ENCODE measurements at regions not wholly inside any gene's neighbourhood (a gene's known extent, or its start where the extent isn't known, plus 50 kb on each side); places are given as distances from the start of the nearest gene placed in this dataset.
A peak's percentile ranks its signal among the peaks of the same experiment; 100 is the strongest.
"Not testable (repeated sequence)": the region's sequence is repeated elsewhere in the genome, so short reads cannot be mapped to it uniquely, and the experiment has no call there.

DNA sequence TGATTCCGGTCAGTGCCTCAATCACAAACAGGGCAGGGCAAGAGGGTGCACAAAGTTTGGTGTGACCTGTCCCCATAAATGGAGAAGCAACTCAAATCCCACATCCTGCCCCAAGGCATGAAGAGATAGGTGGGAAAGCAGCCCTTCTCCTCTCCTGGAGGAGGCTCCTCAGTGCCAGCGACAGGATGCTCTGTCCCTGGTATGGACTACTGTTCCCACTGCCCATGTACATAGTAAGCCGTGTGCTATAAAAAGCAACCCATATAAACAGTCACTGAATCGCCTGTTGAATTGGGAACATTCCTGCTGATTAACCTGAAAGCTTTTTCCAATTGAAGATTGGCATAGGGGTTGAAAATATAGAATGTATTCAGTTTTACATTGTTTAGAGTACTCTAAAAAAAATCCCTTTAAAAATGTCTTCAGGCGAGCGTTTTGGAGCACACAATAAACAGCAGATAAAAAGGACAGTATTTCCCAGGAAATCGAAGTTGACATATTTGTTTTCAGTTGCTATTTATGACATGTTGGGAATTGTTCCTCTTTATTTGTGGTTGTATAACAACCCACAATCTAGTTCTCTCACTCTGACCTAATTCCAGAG is 513.9 kb downstream of the DIRAS2 start:
- no peak for DNase-seq
- TF ChIP-seq POLR2A (IDR thresholded peaks at IDR 0.05; ENCODE audit: low read length) = no peak
- TF ChIP-seq GATA1 (IDR thresholded peaks at IDR 0.05; ENCODE audit: low read depth, low read length) = no peak

DNA sequence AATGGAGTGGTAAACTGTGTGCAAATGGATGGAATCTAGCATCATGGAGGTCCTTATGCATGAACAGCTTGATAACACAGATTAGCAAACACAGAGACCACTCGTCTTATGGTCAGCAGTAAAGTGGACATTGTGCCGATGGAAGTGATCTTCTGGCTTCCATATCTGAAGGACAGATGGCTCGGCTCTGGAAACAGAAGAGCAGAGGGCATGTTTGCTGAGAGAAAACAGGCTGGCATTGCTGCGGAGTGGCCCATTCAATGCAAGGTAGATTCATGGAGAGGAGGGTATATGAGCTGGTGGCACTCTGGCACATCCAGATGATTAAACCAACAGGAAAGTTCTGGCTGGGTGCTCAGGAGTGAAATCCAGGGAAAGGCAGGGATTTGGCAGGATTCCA is 513.2 kb downstream of the DIRAS2 start:
- TF ChIP-seq GATA1 (IDR thresholded peaks at IDR 0.05; ENCODE audit: low read depth, low read length) = no peak
- no peak for TF ChIP-seq POLR2A (IDR thresholded peaks at IDR 0.05; ENCODE audit: low read length)
- no peak for DNase-seq

DNA sequence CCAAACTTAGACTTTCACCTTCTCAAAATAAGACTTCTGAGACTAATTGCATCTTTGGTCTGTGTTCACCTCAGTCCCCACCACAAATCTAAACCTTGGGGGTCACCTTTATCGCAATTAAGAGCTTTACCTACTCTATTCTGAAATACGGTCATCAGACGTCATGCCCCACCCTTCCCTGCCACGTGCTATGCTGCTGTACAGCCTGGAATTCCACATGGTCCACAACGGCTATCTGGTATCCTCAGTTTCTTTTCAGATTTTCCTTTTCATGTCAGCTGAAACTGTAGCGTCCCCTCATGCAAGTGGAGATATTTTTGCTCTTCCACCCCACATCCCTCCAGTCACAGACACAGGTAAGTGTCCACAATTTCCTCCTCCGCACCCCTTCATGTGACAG is 511.1 kb downstream of the DIRAS2 start:
- no peak for DNase-seq
- TF ChIP-seq POLR2A (IDR thresholded peaks at IDR 0.05; ENCODE audit: low read length) (no peak), GATA1 (IDR thresholded peaks at IDR 0.05; ENCODE audit: low read depth, low read length) (no peak)

DNA sequence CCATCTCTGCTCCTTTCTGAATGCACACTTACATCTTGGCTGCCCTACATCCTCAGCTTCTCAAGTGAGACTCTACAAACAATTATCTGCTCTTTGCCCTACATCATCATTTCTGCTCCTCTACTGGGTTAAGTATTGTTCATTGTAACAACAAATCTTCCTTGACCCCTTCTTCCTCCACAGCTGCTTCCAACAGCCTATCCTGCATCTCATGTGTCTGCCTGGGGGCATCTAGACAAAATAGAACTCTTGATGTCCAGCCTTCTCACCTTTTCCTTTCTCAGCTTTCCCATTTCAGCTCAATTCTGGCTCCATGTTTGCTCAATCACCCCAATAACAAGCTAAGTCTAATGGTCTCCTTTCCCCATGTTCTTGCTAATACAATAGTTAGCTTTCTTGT is 509.8 kb downstream of the DIRAS2 start:
- DNase-seq = no peak
- TF ChIP-seq POLR2A (IDR thresholded peaks at IDR 0.05; ENCODE audit: low read length) (no peak), GATA1 (IDR thresholded peaks at IDR 0.05; ENCODE audit: low read depth, low read length) (no peak)

DNA sequence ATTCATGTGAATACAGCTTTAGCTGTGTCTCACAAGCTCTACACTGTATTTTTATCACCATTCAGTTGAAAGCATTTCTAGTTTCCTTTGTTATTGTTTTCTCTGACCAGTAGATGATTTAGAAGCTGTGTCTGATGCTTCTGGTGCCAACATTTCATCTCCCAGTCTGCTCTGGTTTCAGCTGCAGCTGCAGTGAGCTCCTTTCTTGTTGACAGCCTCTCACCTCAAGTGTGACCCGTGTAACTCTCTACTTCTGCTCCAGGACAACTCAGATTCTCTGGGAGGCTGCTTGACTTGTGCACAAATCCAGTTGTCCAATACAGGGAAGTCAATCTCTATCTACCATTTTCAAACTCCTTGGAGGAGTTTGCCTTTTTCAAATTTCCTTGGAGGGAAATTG is 504.8 kb downstream of the DIRAS2 start:
- no peak for DNase-seq
- TF ChIP-seq GATA1 (IDR thresholded peaks at IDR 0.05; ENCODE audit: low read depth, low read length) (no peak), POLR2A (IDR thresholded peaks at IDR 0.05; ENCODE audit: low read length) (no peak)

DNA sequence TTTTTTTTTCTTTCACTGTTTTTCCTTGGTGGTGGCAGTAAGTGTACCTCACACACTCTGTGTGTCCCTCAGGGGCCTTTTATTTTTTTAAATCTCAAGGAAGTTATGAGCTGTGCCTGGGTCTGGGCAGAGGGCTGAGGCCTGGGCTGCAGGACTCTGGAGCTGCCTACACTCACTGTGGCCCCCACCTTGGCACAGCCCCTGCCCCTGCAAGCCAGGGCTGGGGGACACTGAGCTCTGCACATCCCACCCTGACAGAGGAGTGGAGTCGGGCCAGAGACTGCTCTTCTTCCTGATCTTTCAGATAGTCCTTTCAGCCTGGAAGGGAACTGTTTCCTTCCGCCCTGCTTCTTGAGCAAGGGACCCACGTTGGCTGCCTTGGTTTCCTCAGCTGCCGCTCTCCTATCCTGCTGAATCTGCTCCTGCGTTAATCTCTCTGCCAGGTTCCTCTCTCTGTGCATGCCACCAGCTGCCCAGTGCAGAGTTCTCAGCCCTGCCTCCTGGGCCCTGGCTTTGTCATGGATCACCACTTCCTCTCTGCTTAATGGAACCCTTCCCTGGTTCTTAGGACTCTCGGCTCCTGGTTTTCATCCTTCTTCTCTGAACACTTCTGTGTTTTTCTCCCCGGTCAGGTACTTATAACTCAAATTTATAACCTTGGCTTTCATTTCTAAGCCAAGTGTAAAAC is 502.3 kb downstream of the DIRAS2 start:
- DNase-seq = no peak
- no peak for TF ChIP-seq POLR2A (IDR thresholded peaks at IDR 0.05; ENCODE audit: low read length)
- TF ChIP-seq GATA1 (IDR thresholded peaks at IDR 0.05; ENCODE audit: low read depth, low read length) = no peak

DNA sequence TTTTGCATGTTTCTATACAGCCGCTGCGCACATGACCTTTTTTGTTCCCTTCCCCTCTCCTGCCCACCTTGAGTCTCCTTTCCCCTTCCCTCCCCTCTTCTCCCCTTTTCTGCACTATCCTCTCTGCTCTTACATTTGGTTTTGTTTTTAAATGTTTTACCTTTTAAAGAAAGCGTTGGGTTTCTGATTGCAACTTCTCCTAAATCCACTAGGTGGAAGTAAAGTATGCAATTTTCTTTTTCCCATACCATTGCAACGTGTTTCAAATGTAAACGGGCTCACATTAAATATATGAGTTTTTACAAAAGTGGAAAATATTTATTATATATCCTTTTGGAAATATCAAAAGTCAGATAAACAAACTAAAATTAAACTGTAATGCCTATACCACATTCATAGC is 500.9 kb downstream of the DIRAS2 start:
- peak in 1 of 2 experiments; percentile 22 for DNase-seq
- no peak for TF ChIP-seq POLR2A (IDR thresholded peaks at IDR 0.05; ENCODE audit: low read length)
- TF ChIP-seq GATA1 (IDR thresholded peaks at IDR 0.05; ENCODE audit: low read depth, low read length) = no peak

DNA sequence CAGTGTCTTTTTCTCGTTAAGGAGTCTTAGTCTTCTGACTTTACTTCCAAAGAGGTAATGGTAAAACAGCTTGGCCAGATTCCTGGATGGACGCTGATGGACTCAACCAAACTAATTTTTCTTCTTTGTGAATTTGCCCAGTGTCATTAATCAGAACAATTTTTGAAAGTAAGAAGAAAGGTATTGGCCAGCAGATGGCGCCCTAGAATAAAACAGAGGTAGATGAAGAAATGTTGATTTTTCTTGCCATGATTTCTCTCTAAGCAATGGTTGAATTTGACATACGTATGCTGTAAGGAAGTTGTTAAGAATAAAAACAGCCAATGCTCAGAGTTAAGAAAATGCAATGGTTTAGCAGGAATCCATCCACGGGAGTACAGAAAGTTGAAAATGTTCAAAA is 500.0 kb downstream of the DIRAS2 start:
- DNase-seq = peak; percentile 49 to 73

DNA sequence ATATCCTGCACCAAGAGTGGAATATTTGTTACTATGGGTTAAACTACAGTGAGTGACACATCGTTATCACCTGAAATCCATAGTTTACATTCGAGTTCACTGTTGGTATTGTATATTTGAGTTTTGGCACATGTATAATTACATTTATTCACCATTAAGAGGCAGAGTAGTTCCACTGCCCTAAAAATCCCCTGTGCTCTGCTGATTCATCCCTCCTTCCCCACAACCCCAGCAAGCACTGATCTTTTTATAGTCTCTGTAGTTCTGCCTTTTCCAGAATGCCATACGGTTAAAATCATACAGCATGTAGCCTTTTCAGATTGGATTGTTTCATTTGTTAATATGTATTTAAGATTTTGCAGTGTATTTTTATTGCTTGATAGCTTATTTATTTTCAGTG is 495.2 kb downstream of the DIRAS2 start:
- TF ChIP-seq GATA1 (IDR thresholded peaks at IDR 0.05; ENCODE audit: low read depth, low read length) (no peak), POLR2A (IDR thresholded peaks at IDR 0.05; ENCODE audit: low read length) (no peak)
- DNase-seq = no peak

More for the DNA sequence above, 500.0 kb downstream of the DIRAS2 start:
- TF ChIP-seq GATA1 (IDR thresholded peaks at IDR 0.05; ENCODE audit: low read depth, low read length) (no peak), POLR2A (IDR thresholded peaks at IDR 0.05; ENCODE audit: low read length) (no peak)

DNA sequence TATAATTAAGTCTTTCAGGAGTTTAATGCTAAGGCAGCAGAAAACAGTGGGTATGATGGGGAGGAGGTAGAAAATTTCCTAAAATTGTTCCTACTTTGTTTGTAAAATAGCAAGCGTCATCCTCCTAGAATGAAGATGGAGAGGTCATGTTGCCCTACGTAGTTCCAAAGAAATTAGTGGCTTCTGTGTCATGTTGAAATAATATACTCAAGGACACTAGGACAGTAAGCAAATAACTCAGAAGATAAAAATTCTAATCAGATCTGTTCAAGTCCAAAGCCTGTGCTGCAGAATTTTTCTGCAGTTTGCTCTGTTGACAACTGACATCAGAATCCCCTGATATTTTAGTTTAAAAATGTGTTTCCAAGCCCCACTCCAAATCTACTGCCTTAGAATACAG is 486.3 kb downstream of the DIRAS2 start:
- TF ChIP-seq POLR2A (IDR thresholded peaks at IDR 0.05; ENCODE audit: low read length) = no peak
- no peak for TF ChIP-seq GATA1 (IDR thresholded peaks at IDR 0.05; ENCODE audit: low read depth, low read length)

DNA sequence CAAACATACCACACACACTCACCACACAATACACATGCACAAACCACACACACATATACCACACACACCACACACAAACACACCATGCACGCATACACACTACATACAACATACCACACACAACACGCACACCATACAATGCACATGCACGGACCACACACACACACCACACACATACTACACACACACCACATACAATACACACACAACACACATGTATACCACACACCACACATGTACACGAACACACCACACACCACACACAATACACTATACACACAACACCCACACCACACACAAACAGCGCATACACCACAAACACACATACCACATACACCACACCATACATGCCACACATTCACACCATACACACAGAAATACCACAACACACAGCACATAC is 480.3 kb downstream of the DIRAS2 start:
- TF ChIP-seq POLR2A (IDR thresholded peaks at IDR 0.05; ENCODE audit: low read length) = no peak
- TF ChIP-seq GATA1 (IDR thresholded peaks at IDR 0.05; ENCODE audit: low read depth, low read length) = no peak
- DNase-seq = no peak

More for the DNA sequence above, 486.3 kb downstream of the DIRAS2 start:
- no peak for DNase-seq

DNA sequence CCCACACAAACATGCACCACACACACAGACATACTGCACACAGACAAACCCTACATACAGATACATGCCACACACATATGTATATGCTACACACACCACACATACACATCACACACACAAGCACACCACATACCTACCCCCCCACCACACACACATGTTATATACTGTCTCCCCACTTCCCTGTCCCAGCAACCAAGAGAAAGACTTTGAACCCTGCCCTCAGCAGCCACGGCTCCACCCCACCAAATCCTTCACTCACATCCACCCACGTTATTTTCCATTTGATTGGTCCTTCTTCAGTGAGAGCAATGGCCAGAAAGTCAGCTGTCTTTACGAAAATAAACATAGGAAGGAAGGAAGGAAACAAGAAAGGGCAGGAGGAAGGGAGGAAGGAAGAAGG is 479.8 kb downstream of the DIRAS2 start:
- no peak for DNase-seq
- TF ChIP-seq POLR2A (IDR thresholded peaks at IDR 0.05; ENCODE audit: low read length) (no peak), GATA1 (IDR thresholded peaks at IDR 0.05; ENCODE audit: low read depth, low read length) (no peak)

DNA sequence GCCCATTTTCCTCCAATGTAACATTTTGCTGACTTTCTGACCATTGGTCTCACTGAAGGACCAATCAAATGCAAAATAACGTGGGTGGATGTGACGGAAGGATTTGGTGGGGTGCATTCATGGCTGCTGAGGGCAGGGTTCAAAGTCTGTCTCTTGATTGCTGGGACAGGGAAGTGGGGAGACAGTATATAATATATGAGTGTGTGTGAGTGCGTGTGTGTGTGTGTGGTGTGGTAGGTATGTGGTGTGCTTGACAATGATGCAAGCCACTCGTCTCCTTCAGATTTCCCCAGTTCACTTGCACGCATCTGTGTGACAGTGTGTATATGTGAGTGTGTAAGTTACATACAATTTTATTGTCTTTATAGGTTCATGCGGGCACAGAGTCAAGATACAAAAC is 477.3 kb downstream of the DIRAS2 start:
- no peak for TF ChIP-seq POLR2A (IDR thresholded peaks at IDR 0.05; ENCODE audit: low read length)
- TF ChIP-seq GATA1 (IDR thresholded peaks at IDR 0.05; ENCODE audit: low read depth, low read length) = no peak
- no peak for DNase-seq

DNA sequence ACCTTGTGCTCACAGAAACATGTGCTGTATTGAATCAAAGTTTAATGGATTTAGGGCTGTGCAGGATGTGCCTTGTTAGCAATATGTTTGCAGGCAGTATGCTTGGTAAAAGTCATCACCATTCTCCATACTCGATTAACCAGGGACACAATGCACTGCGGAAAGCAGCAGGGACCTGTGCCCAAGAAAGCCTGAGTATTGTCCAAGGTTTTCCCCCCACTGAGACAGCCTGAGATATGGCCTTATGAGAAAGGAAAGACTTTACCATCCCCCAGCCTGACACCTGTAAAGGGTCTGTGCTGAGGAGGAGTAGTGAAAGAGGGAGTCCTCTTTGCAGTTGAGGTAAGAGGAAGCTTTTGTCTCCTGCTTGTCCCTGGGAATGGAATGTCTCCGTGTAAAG is 476.2 kb downstream of the DIRAS2 start:
- not testable (repeated sequence) for DNase-seq

DNA sequence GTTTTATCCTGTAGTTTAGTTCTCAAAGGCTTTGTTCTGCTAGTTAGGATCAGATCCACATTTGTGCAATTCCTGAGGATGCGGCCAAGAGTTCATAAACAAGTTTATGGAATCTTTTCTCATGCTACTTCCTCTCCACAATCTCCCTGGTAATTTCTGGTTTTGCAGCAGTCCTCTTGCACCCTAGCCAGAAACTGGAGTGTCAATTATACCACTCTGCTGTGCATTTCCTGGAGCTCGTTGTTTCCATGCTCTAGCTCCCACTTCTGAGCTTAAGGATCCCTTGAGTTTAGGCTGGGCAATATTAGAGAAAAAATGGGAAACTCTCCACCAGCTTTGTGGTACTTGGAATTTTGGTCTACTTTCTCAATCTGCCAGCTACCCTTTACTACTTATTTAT is 474.7 kb downstream of the DIRAS2 start:
- TF ChIP-seq POLR2A (IDR thresholded peaks at IDR 0.05; ENCODE audit: low read length) (no peak), GATA1 (IDR thresholded peaks at IDR 0.05; ENCODE audit: low read depth, low read length) (no peak)

More for the DNA sequence above, 474.7 kb downstream of the DIRAS2 start:
- no peak for DNase-seq
